ENCODE measurements at regions not wholly inside any gene's neighbourhood (a gene's known extent, or its start where the extent isn't known, plus 50 kb on each side); places are given as distances from the start of the nearest gene placed in this dataset.

- DNase-seq (no peak), ATAC-seq (no peak)
- intact Hi-C loops (cut with micrococcal nuclease): no loop called here
- H3K36me3 Mint-ChIP-seq: no peaks in the 10 kb centered on the region
- H3K9me3 ChIP-seq (ENCODE audit: control insufficient read depth, insufficient read depth, low read length): no peaks in the 10 kb centered on the region
- peaks cover 4 to 7% of the 10 kb centered on the region in 2 donors for H3K27me3 Mint-ChIP-seq (ENCODE audit: low read depth in 2 of 2)
- no peak overlapping the region for H3K4me3 Mint-ChIP-seq
- no peaks in the 10 kb centered on the region for H3K9me3 Mint-ChIP-seq
- 88% methylated on average over 10 of the region's 10 CpGs for WGBS (ENCODE audit: insufficient coverage)
- no peaks in the 10 kb centered on the region for H3K27me3 ChIP-seq (ENCODE audit: control insufficient read depth, insufficient read depth, low read length)
- peaks cover 5% of the 10 kb centered on the region for H3K4me1 ChIP-seq (ENCODE audit: control insufficient read depth, insufficient read depth, low read length)
- no peak overlapping the region for H3K27ac ChIP-seq (ENCODE audit: low read length)
- no peaks in the 10 kb centered on the region for H3K4me1 Mint-ChIP-seq
- no peak overlapping the region for H3K27ac Mint-ChIP-seq
- TF ChIP-seq CTCF (IDR thresholded peaks at IDR 0.05): no peak
- H3K36me3 ChIP-seq (ENCODE audit: control insufficient read depth, insufficient read depth, low read length): no peaks in the 10 kb centered on the region
- H3K4me3 ChIP-seq (ENCODE audit: low read length): no peak overlapping the region
Observed at GRCh38 chr10:133006202-133006601, 63.8 kb upstream of the CFAP46 start.

GRCh38 chr10:133004478-133004877, 62.1 kb upstream of the CFAP46 start:
- Histone ChIP-seq H3K27ac (ENCODE audit: low read length) (no peak overlapping the region), H3K9me3 (ENCODE audit: control insufficient read depth, insufficient read depth, low read length) (no peaks in the 10 kb centered on the region), H3K4me3 (ENCODE audit: low read length) (no peak overlapping the region), H3K27me3 (ENCODE audit: control insufficient read depth, insufficient read depth, low read length) (no peaks in the 10 kb centered on the region), H3K36me3 (ENCODE audit: control insufficient read depth, insufficient read depth, low read length) (no peaks in the 10 kb centered on the region), H3K4me1 (ENCODE audit: control insufficient read depth, insufficient read depth, low read length) (peaks cover 5% of the 10 kb centered on the region)
- DNase-seq (no peak), ATAC-seq (no peak)
- Mint-ChIP-seq H3K9me3 (no peaks in the 10 kb centered on the region), H3K4me1 (no peaks in the 10 kb centered on the region), H3K27ac (no peak overlapping the region), H3K4me3 (no peak overlapping the region), H3K27me3 (ENCODE audit: low read depth in 2 of 2) (peaks cover 4 to 7% of the 10 kb centered on the region in 2 donors), H3K36me3 (no peaks in the 10 kb centered on the region)
- intact Hi-C loops (cut with micrococcal nuclease): no loop called here
- no peak for TF ChIP-seq CTCF (IDR thresholded peaks at IDR 0.05)
- 87% methylated on average over 10 of the region's 10 CpGs for WGBS (ENCODE audit: insufficient coverage)

GRCh38 chr10:133003188-133003587, 60.8 kb upstream of the CFAP46 start:
- no peak for TF ChIP-seq CTCF (IDR thresholded peaks at IDR 0.05)
- H3K4me3 ChIP-seq (ENCODE audit: low read length): no peak overlapping the region
- H3K36me3 Mint-ChIP-seq: no peaks in the 10 kb centered on the region
- ATAC-seq (no peak), DNase-seq (no peak)
- peaks cover 4 to 7% of the 10 kb centered on the region in 2 donors for H3K27me3 Mint-ChIP-seq (ENCODE audit: low read depth in 2 of 2)
- no peaks in the 10 kb centered on the region for H3K9me3 Mint-ChIP-seq
- no peak overlapping the region for H3K4me3 Mint-ChIP-seq
- H3K9me3 ChIP-seq (ENCODE audit: control insufficient read depth, insufficient read depth, low read length): no peaks in the 10 kb centered on the region
- WGBS (ENCODE audit: insufficient coverage): 93% methylated on average over 2 of the region's 3 CpGs
- no peaks in the 10 kb centered on the region for H3K4me1 Mint-ChIP-seq
- intact Hi-C loops (cut with micrococcal nuclease): no loop called here
- no peaks in the 10 kb centered on the region for H3K4me1 ChIP-seq (ENCODE audit: control insufficient read depth, insufficient read depth, low read length)
- H3K27ac Mint-ChIP-seq: no peak overlapping the region
- H3K27ac ChIP-seq (ENCODE audit: low read length): no peak overlapping the region
- H3K36me3 ChIP-seq (ENCODE audit: control insufficient read depth, insufficient read depth, low read length): no peaks in the 10 kb centered on the region
- H3K27me3 ChIP-seq (ENCODE audit: control insufficient read depth, insufficient read depth, low read length): no peaks in the 10 kb centered on the region

- no peak overlapping the region for H3K27ac ChIP-seq (ENCODE audit: low read length)
- WGBS (ENCODE audit: insufficient coverage): 69% methylated on average over 2 of the region's 2 CpGs
- H3K27me3 ChIP-seq (ENCODE audit: control insufficient read depth, insufficient read depth, low read length): no peaks in the 10 kb centered on the region
- DNase-seq: no peak
- no peak for TF ChIP-seq CTCF (IDR thresholded peaks at IDR 0.05)
- no peaks in the 10 kb centered on the region for H3K4me1 Mint-ChIP-seq
- no peak overlapping the region for H3K4me3 Mint-ChIP-seq
- H3K9me3 Mint-ChIP-seq: no peaks in the 10 kb centered on the region
- H3K27ac Mint-ChIP-seq: no peak overlapping the region
- no peak for ATAC-seq
- no peaks in the 10 kb centered on the region for H3K36me3 ChIP-seq (ENCODE audit: control insufficient read depth, insufficient read depth, low read length)
- H3K4me1 ChIP-seq (ENCODE audit: control insufficient read depth, insufficient read depth, low read length): no peaks in the 10 kb centered on the region
- no peaks in the 10 kb centered on the region for H3K36me3 Mint-ChIP-seq
- peaks cover 4 to 7% of the 10 kb centered on the region in 2 donors for H3K27me3 Mint-ChIP-seq (ENCODE audit: low read depth in 2 of 2)
- H3K4me3 ChIP-seq (ENCODE audit: low read length): no peak overlapping the region
- intact Hi-C loops (cut with micrococcal nuclease): no loop called here
- H3K9me3 ChIP-seq (ENCODE audit: control insufficient read depth, insufficient read depth, low read length): no peaks in the 10 kb centered on the region
Observed at GRCh38 chr10:133002685-133003084, 60.3 kb upstream of the CFAP46 start.
